Right cardiac atrium (tissue), 5 donors: ENCODE measurements at regions not wholly inside any gene's neighbourhood (a gene's known extent, or its start where the extent isn't known, plus 50 kb on each side); places are given as distances from the start of the nearest gene placed in this dataset.
A peak's percentile ranks its signal among the peaks of the same experiment; 100 is the strongest.
"Not testable (repeated sequence)": the region's sequence is repeated elsewhere in the genome, so short reads cannot be mapped to it uniquely, and the experiment has no call there.

Experiments
- ATAC-seq, 2 donors: fragments of 200-7000 bp; cut with Tn5 transposase; one replicate each; pipeline versions ENCODE4 v1.8.0 to v1.9.1; 2020; ENCODE audit warnings: moderate library complexity in 2 of 2, mild to moderate bottlenecking in 1 of 2
- DNase-seq, 3 donors: peaks; one replicate each; pipeline ENCODE4 v3.0.0-alpha.2; 2020
- H3K27ac ChIP-seq: one replicate; pipeline ENCODE4 v1.5.1; 2013; ENCODE audit warnings: mild to moderate bottlenecking, low read length, control low read depth, moderate library complexity
- H3K27me3 ChIP-seq: one replicate; pipeline ENCODE4 v1.6.1; 2013; ENCODE audit not compliant: control insufficient read depth, insufficient read depth
- H3K4me1 ChIP-seq: one replicate; pipeline ENCODE4 v1.6.1; 2013; ENCODE audit warnings: low read length; ENCODE audit not compliant: control insufficient read depth, insufficient read depth
- H3K4me3 ChIP-seq: one replicate; pipeline ENCODE4 v1.5.1; 2013; ENCODE audit warnings: low read length, control low read depth
- H3K9me3 ChIP-seq: one replicate; pipeline ENCODE4 v1.6.1; 2013; ENCODE audit warnings: low read length; ENCODE audit not compliant: control insufficient read depth
- WGBS: extraction: QIAGEN DNeasy Blood & Tissue Kit; methylation state at CpG from one replicate; pipeline ENCODE4 v1.1.7; 2013; 5-methylcytosine and 5-hydroxymethylcytosine counted together
- intact Hi-C, 4 donors: fragments of 100-400 bp; cut with DNase I; formaldehyde crosslinking; loops; one replicate each; pipeline versions ENCODE4 v1.11.0 to v1.14.0; 2022 to 2023
- donor health status: healthy with polysubstance abuse.
- donor health status: DM: no; HTN: yes; CAD: no.
- donor health status: DM: no; HTN: no; CAD: no.
- donor health status: DM: no; HTN: yes; CAD: no; lungs with severe emphysema.
- donor health status: DM: yes; HTN: yes; CAD: no.

DNA sequence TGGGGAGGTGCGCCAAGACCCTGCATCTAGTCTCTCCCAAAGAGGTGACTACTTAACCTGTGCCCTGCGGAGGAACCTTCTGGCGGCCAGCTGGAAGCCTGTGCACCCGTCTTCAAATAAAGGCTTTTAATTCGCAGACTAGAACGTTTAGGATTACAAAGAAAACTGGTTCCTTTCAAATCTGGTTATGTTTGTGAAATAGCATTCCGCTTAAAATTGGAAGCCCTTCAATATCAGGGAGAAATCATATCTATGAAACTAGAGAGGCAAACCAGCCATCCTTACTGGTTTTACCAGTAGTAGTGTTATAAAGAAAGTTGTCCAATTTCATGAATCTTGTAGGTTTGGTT, 250.8 kb downstream of the FAM72C start:
- 22% methylated on average over 7 of the region's 7 CpGs for WGBS
- no peaks in the 10 kb centered on the region for H3K9me3 ChIP-seq
- ATAC-seq: no peak
- peaks cover 8% of the 10 kb centered on the region for H3K27me3 ChIP-seq
- no peaks in the 10 kb centered on the region for H3K4me1 ChIP-seq
- H3K27ac ChIP-seq: no peak overlapping the region
- no peak overlapping the region for H3K4me3 ChIP-seq
- intact Hi-C loops: no loop called here
- no peak for DNase-seq

DNA sequence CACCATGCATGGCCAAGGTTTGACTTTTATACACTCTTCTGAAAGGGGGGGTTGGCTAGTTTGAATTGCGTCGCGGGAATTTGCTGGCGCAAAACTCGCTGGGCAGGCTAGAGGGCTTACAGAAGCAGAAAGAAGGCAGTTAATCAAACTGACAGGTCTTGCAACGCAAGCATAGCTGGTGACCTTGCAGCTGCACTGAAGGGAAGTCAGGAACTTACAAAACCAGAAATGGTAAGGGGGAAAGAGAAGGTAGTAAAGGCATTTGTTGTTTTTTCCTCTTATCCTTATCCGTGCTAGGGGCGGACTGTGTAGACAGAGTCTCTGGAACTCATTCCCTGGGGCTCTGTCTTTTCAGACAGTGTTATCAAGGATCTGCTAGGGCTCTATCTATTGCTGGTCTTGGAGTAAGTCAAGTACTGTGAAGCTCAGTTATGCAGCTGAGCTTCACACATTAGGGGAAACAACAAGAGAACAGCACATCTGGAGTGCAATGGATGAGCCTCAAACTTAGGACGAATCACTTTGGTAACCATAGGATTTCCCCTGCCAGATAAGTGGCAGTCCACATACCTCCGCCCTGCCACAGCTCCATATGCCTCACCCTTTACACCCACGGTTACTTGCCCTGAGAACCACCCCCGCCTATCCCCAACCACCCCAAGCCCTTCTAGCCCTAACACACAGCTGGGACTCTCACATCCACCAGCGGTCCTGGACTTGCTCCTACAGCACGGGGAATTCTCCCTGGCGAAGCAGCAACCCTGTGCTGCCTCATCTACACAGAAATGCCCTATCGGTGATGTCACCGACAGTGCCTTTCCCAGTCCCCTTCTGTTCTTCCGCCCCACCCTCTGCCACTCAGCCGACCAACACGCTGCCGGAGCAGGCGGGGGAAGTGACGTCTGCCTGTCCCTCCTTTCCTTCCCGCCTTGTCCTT, 251.4 kb downstream of the FAM72C start:
- H3K4me3 ChIP-seq: no peak overlapping the region
- DNase-seq (peak in 2 of 3 donors; percentile 50 to 69), ATAC-seq (peak; percentile 69)
- H3K9me3 ChIP-seq: no peaks in the 10 kb centered on the region
- H3K27me3 ChIP-seq: peaks cover 8% of the 10 kb centered on the region
- 7% methylated on average over 24 of the region's 24 CpGs for WGBS
- no peaks in the 10 kb centered on the region for H3K4me1 ChIP-seq
- intact Hi-C loops: no loop called here
- H3K27ac ChIP-seq: no peak overlapping the region

DNA sequence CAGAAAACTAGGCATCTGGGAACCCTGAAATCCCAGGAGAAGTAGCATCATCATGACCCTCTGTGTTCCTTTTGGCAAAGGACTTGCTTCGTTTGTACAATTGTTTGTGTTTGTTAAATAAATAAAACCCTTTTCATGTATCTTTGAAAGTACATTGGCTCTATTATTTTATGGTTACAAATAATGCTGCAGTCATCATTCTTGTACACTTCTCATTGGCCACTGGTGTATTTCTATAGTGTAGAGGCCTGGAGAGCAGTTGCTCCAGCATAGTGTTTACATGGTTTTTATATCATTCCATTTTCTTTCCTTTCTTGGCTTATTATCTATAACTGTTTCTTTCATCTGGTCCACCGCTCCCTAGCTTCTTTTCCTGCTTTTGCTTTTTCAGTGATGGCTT, 253.3 kb downstream of the FAM72C start:
- DNase-seq: no peak
- no peak overlapping the region for H3K27ac ChIP-seq
- H3K27me3 ChIP-seq: peaks cover 3% of the 10 kb centered on the region
- intact Hi-C loops: no loop called here
- H3K9me3 ChIP-seq: no peaks in the 10 kb centered on the region
- no peaks in the 10 kb centered on the region for H3K4me1 ChIP-seq
- no peak for ATAC-seq
- no peak overlapping the region for H3K4me3 ChIP-seq
- 76% methylated on average over 2 of the region's 2 CpGs for WGBS

DNA sequence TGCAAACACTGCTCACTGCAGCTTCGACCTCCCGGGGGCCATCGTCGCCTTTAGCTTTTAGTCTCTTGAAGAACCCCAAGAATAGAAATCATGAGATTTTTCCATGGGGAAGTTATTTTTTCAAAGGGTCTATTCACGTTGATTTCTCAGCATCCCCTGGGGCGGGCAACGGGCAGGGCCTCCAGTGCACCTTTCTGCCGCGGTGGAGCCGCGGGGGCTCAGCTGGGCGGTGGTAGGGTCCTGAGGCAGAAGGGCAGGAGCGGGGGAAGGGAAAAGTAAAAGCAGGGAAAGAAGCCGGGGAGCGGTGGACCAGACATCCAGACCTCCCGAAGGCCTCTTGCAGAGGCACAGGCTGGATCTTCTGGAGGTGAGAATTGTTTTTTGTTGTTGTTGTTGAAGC, 253.8 kb downstream of the FAM72C start:
- WGBS: 53% methylated on average over 16 of the region's 16 CpGs
- intact Hi-C loops: no loop called here
- Histone ChIP-seq H3K27me3 (peaks cover 3% of the 10 kb centered on the region), H3K4me1 (no peaks in the 10 kb centered on the region), H3K27ac (no peak overlapping the region), H3K9me3 (no peaks in the 10 kb centered on the region), H3K4me3 (no peak overlapping the region)
- DNase-seq (no peak), ATAC-seq (no peak)

DNA sequence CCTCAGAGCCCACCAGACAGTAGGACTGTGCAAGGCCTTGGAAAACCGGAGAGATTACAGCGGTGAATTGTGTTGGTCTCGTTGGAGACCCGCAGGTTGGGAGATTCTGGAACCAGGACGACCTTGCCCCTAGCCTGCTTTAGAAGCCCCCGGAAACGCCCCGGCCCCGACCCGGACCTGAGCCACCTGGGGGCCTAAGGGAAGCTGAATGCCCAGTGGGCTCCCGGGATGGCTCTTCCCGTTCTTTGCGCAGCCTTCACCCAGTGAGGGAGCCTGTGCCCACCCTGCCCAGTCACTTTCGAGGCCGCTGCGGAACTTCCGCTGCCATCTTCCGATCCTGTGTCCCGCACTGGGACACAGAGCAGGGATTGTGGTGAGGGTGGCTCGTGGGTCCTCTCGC, 254.4 kb downstream of the FAM72C start:
- no peak for DNase-seq
- intact Hi-C loops: no loop called here
- 42% methylated on average over 21 of the region's 21 CpGs for WGBS
- ATAC-seq: no peak
- Histone ChIP-seq H3K4me1 (no peaks in the 10 kb centered on the region), H3K27me3 (peaks cover 3% of the 10 kb centered on the region), H3K27ac (no peak overlapping the region), H3K9me3 (no peaks in the 10 kb centered on the region), H3K4me3 (no peak overlapping the region)

DNA sequence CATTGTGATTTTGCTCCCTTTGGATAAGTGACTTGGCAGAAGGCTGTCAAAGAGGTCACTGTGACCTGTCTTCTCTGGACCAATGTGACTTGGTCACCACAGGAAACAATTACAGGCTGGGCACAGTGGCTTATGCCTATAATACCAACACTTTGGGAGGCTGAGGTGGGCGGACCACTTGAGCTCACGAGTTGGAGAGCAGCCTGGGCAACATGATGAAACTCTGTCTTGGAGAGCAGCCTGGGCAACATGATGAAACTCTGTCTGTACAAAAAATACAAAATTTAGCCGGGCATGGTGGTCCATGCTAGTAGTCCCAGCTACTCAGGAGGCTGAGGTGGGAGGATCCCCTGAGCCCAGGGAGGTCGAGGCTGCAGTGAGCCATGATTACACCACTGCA, 256.9 kb downstream of the FAM72C start:
- 61% methylated on average over 4 of the region's 4 CpGs for WGBS
- H3K9me3 ChIP-seq, H3K27me3 ChIP-seq, H3K4me3 ChIP-seq, DNase-seq, H3K27ac ChIP-seq, intact Hi-C loops, H3K4me1 ChIP-seq, ATAC-seq: not testable (repeated sequence)

DNA sequence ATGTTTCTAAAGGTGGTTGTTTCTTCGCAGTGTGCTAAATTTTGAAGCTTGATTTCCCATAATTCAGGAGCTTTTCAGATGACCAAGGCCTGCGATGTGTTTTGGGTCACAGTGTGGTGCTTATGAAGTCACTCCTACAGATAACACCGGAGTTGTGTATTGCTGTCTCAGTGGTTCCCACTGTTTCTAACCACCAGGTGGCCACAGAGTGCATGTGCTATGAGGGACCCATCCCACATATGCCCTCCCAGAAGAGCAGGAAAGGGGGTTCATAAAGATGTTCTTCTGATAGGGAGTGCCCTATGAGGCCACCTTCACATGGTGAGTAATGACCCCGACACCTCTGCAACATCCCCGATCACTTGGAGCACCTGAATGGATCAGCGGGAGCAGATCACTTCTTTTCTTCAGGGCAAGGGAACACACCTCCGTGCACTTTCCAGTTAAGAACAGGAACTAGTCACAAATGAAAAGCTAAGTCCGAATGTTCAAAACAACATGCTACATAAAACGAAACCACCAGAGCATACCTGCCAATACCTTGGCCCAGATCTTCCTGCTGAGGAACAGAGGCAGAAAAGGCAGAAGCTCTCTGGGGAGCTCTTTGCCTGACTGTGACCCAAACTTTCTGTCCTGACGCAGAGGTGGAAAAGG, 262.1 kb downstream of the FAM72C start:
- H3K4me1 ChIP-seq, H3K9me3 ChIP-seq, H3K4me3 ChIP-seq, DNase-seq, H3K27ac ChIP-seq, intact Hi-C loops, H3K27me3 ChIP-seq: not testable (repeated sequence)
- ATAC-seq: peak in 1 of 2 donors; percentile 54
- 41% methylated on average over 10 of the region's 10 CpGs for WGBS

DNA sequence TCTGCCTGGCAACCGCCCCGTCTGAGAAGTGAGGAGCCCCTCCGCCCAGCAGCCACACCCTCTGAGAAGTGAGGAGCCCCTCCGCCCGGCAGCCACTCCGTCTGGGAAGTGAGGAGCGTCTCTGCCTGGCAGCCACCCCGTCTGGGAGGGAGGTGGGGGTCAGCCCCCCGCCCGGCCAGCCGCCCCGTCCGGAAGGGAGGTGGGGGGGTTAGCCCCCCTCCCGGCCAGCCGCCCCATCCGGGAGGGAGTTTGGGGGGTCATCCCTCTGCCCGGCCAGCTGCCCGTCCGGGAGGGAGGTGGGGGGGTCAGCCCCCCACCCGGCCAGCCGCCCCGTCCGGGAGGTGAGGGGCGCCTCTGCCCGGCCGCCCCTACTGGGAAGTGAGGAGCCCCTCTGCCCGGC, 269.0 kb downstream of the FAM72C start:
- intact Hi-C loops, H3K4me3 ChIP-seq, H3K27me3 ChIP-seq, H3K4me1 ChIP-seq, H3K27ac ChIP-seq, DNase-seq, H3K9me3 ChIP-seq, ATAC-seq: not testable (repeated sequence)
- WGBS: 96% methylated on average over 21 of the region's 27 CpGs

DNA sequence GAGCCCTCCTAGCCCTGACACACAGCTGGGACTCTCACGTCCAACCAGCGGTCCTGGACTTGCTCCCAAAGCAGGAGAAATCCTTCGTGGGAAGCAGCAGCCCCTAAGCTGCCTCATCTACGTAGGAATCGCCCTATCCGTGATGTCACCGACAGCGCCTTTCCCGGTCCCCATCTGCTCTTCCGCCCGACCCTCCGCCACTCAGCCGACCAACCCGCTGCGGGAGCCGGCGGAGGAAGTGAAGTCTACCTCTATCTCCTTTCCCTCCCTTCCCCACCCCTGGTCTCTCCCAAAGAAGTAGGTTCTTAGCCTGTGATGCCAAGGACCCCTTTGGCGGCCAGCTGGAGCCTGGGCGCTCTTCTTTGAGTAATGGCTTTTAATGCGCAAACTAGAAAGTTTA, 272.1 kb downstream of the FAM72C start:
- H3K4me3 ChIP-seq: no peak overlapping the region
- no peaks in the 10 kb centered on the region for H3K9me3 ChIP-seq
- ATAC-seq: no peak
- WGBS: 3% methylated on average over 20 of the region's 20 CpGs
- DNase-seq: no peak
- intact Hi-C loops: no loop called here
- H3K4me1 ChIP-seq: no peaks in the 10 kb centered on the region
- H3K27ac ChIP-seq: no peak overlapping the region
- H3K27me3 ChIP-seq: no peaks in the 10 kb centered on the region

DNA sequence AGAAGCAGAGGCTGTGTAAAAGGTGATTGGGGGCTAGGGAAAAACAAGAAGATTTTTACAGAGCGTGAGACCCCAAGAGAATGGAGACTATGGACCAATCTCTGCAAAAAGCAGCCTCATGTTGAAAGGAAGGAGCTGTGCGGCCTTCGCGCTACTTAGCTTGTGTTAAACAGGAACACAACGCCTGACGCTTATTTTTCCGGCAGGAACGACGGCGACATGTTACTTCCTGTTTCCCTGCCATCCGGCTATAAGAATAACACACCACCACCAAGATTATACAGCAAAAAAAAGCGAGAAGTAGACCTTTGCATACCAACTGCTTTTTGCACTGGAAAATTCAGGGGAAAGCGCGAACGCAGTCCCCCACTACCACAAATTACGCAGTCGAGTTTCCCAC, 272.7 kb downstream of the FAM72C start:
- no peaks in the 10 kb centered on the region for H3K4me1 ChIP-seq
- no peaks in the 10 kb centered on the region for H3K27me3 ChIP-seq
- intact Hi-C loops: no loop called here
- no peak for ATAC-seq
- DNase-seq: no peak
- no peaks in the 10 kb centered on the region for H3K9me3 ChIP-seq
- WGBS: 4% methylated on average over 17 of the region's 17 CpGs
- no peak overlapping the region for H3K27ac ChIP-seq
- H3K4me3 ChIP-seq: no peak overlapping the region

DNA sequence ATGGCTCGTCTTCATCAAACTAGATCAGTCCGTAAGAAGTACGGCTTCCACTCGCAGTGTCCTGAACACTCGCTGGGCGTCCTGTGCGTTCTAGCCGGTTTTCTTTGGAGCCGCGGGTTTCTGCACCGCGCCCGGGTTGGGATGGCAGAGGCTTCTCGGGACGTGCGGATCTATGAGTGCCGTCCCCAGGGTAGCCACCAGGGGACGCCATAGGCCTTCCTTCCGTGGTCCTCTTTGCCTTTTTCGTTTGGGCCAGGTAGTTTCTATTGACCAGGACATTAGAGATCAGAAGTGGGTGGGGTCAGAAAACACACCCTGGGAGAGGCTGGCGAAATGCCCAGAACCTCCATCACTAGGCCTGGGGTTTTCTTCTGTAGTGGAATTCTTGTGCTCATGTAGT, 273.8 kb downstream of the FAM72C start:
- DNase-seq: peak; percentile 21 to 70 (median 49)

More for the DNA sequence above, 273.8 kb downstream of the FAM72C start:
- H3K9me3 ChIP-seq: no peaks in the 10 kb centered on the region
- intact Hi-C loops: no loop called here
- no peak for ATAC-seq
- WGBS: 2% methylated on average over 21 of the region's 21 CpGs
- no peak overlapping the region for H3K27ac ChIP-seq
- H3K27me3 ChIP-seq: no peaks in the 10 kb centered on the region
- no peak overlapping the region for H3K4me3 ChIP-seq
- H3K4me1 ChIP-seq: no peaks in the 10 kb centered on the region
